Stomach (tissue), 8 donors: ENCODE measurements at regions not wholly inside any gene's neighbourhood (a gene's known extent, or its start where the extent isn't known, plus 50 kb on each side); places are given as distances from the start of the nearest gene placed in this dataset.

Source experiments
- DNase-seq, 2 donors: peaks; one replicate each; pipeline versions ENCODE4 v3.0.0 to v3.0.0-alpha.2; 2013 to 2019
- H3K27ac ChIP-seq, 5 donors: fragments of 200-600 bp in 4 of 5; sonication (generic) in 4 of 5; one replicate each; pipeline ENCODE4 v1.5.1; 2013 to 2019; ENCODE audit warnings: mild to moderate bottlenecking in 1 of 5, moderate library complexity in 1 of 5
- H3K27me3 ChIP-seq, 3 donors: fragments of 200-600 bp; sonication (generic); one replicate each; pipeline ENCODE4 v1.5.1; 2017 to 2019; ENCODE audit warnings: mixed run types in 1 of 3
- H3K36me3 ChIP-seq, 4 donors: fragments of 200-600 bp; sonication (generic); 1 replicate in 3 of 4; 2 replicates in 1 of 4; pipeline ENCODE4 v1.5.1; 2016 to 2019
- H3K4me1 ChIP-seq, 4 donors: fragments of 200-600 bp; sonication (generic); one replicate each; pipeline ENCODE4 v1.5.1; 2016 to 2019
- H3K4me3 ChIP-seq, 4 donors: fragments of 200-600 bp; sonication (generic) in 3 of 4; one replicate each; pipeline ENCODE4 v1.5.1; 2016 to 2019; ENCODE audit warnings: mild to moderate bottlenecking in 1 of 4
- H3K9me3 ChIP-seq, 4 donors: fragments of 200-600 bp; sonication (generic); one replicate each; pipeline ENCODE4 v1.5.1; 2016 to 2019
- CTCF ChIP-seq, 7 experiments: fragments of 450-650 bp in 4 of 7; fragments of 200-600 bp in 3 of 7; sonication (generic) in 3 of 7; IDR thresholded peaks; one replicate each; pipeline ENCODE4 v1.5.1; 2016 to 2019; ENCODE audit warnings: antibody characterized with exemption in 7 of 7, control low read depth in 2 of 7, mild to moderate bottlenecking in 1 of 7
- EP300 ChIP-seq: sonication (generic); formaldehyde crosslinking; IDR thresholded peaks from one replicate; pipeline ENCODE4 v1.6.1; 2017; ENCODE audit warnings: antibody characterized with exemption
- POLR2A ChIP-seq, 4 donors: fragments of 450-650 bp; IDR thresholded peaks; one replicate each; pipeline ENCODE4 v1.6.1; 2016; ENCODE audit warnings: antibody characterized with exemption in 4 of 4, control low read depth in 2 of 4, mild to moderate bottlenecking in 1 of 4, moderate library complexity in 1 of 4
- POLR2AphosphoS5 ChIP-seq, 3 donors: sonication (generic); formaldehyde crosslinking; IDR thresholded peaks; one replicate each; pipeline ENCODE4 v1.6.1; 2016; ENCODE audit warnings: antibody characterized with exemption in 3 of 3
- WGBS, 5 donors: extraction: QIAGEN DNeasy Blood & Tissue Kit in 3 of 5; methylation state at CpG; one replicate each; pipeline versions ENCODE4 v1.1.5 to v1.1.7; 2013 to 2018; 5-methylcytosine and 5-hydroxymethylcytosine counted together
- intact Hi-C: fragments of 100-400 bp; cut with DNase I; formaldehyde crosslinking; loops from one replicate; pipeline ENCODE4 v1.15.1; 2023; ENCODE audit warnings: low total_unique reads
- donor health status: healthy with polysubstance abuse.
- donor health status: Bipolar disorder and iron deficiency.
- donor health status: healthy.

- Histone ChIP-seq H3K4me3 (no peak overlapping the region), H3K36me3 (no peaks in the 10 kb centered on the region), H3K27ac (peak overlapping the region in 4 of 5 donors; percentile 5 to 79 (median 48)), H3K27me3 (no peaks in the 10 kb centered on the region), H3K4me1 (peaks cover 10 to 43% (median 30%) of the 10 kb centered on the region in 4 donors), H3K9me3 (no peaks in the 10 kb centered on the region)
- no peak for TF ChIP-seq POLR2A (IDR thresholded peaks at IDR 0.05)
- TF ChIP-seq POLR2AphosphoS5 (IDR thresholded peaks at IDR 0.05) = peak in 2 of 3 donors; percentile 16 to 80
- TF ChIP-seq CTCF (IDR thresholded peaks at IDR 0.05) = no peak
- no peak for TF ChIP-seq EP300
- intact Hi-C loops = no loop called here
- WGBS, 5 donors = 57 to 67% (median 59%) methylated on average over 6 of the region's 6 CpGs
- peak in 1 of 2 donors; percentile 80 for DNase-seq
These were observed 117.8 kb upstream of the PRICKLE2 start for GRCh38 chr3:64342940-64343688.

GRCh38 chr3:64341296-64341695, 116.0 kb upstream of the PRICKLE2 start:
- TF ChIP-seq EP300 = no peak
- TF ChIP-seq POLR2A (IDR thresholded peaks at IDR 0.05) = no peak
- Histone ChIP-seq H3K36me3 (no peaks in the 10 kb centered on the region), H3K27ac (peak overlapping the region; percentile 43 to 79 (median 63)), H3K9me3 (no peaks in the 10 kb centered on the region), H3K27me3 (no peaks in the 10 kb centered on the region), H3K4me3 (no peak overlapping the region), H3K4me1 (peaks cover 10 to 43% (median 30%) of the 10 kb centered on the region in 4 donors)
- WGBS, 5 donors = 53 to 79% (median 75%) methylated on average over 1 of the region's 1 CpG
- intact Hi-C loops = no loop called here
- peak in 1 of 2 donors; percentile 67 for DNase-seq

- no peaks in the 10 kb centered on the region for H3K36me3 ChIP-seq
- WGBS, 5 donors = 64 to 75% (median 72%) methylated on average over 11 of the region's 11 CpGs
- intact Hi-C loops = no loop called here
- peaks cover 8 to 38% (median 27%) of the 10 kb centered on the region in 4 donors for H3K4me1 ChIP-seq
- peak overlapping the region in 4 of 5 donors; percentile 52 to 79 (median 68) for H3K27ac ChIP-seq
- H3K4me3 ChIP-seq = no peak overlapping the region
- no peaks in the 10 kb centered on the region for H3K27me3 ChIP-seq
- H3K9me3 ChIP-seq = no peaks in the 10 kb centered on the region
- no peak for TF ChIP-seq EP300
- no peak for TF ChIP-seq POLR2A (IDR thresholded peaks at IDR 0.05)
- peak in 2 of 3 donors; percentile 8 to 31 for TF ChIP-seq POLR2AphosphoS5 (IDR thresholded peaks at IDR 0.05)
- no peak for TF ChIP-seq CTCF (IDR thresholded peaks at IDR 0.05)
- DNase-seq = peak in 1 of 2 donors; percentile 88
These were observed 115.4 kb upstream of the PRICKLE2 start for GRCh38 chr3:64340641-64341101.

- no peaks in the 10 kb centered on the region for H3K27me3 ChIP-seq
- H3K4me1 ChIP-seq = peaks cover 0 to 4% (median 0%) of the 10 kb centered on the region in 4 donors
- H3K27ac ChIP-seq = no peak overlapping the region
- TF ChIP-seq CTCF (IDR thresholded peaks at IDR 0.05) = no peak
- TF ChIP-seq POLR2AphosphoS5 (IDR thresholded peaks at IDR 0.05) = no peak
- no peak for TF ChIP-seq EP300
- TF ChIP-seq POLR2A (IDR thresholded peaks at IDR 0.05) = no peak
- intact Hi-C loops = no loop called here
- H3K36me3 ChIP-seq = no peaks in the 10 kb centered on the region
- no peak for DNase-seq
- 74 to 81% (median 79%) methylated on average over 3 of the region's 3 CpGs for WGBS, 5 donors
- no peak overlapping the region for H3K4me3 ChIP-seq
- no peaks in the 10 kb centered on the region for H3K9me3 ChIP-seq
These were observed 111.2 kb upstream of the PRICKLE2 start for GRCh38 chr3:64336488-64336887.
